ENCODE measurements at regions not wholly inside any gene's neighbourhood (a gene's known extent, or its start where the extent isn't known, plus 50 kb on each side); places are given as distances from the start of the nearest gene placed in this dataset.

GRCh38 chr11:70615036-70615875, 216.9 kb downstream of the CTTN start:
- TF ChIP-seq CTCF (IDR thresholded peaks at IDR 0.05) (no peak), PBX3 (IDR thresholded peaks at IDR 0.05) (no peak), EP300 (IDR thresholded peaks at IDR 0.05; ENCODE audit: borderline replicate concordance in 1 of 2, low read depth in 1 of 2, low read length in 1 of 2) (no peak), RAD21 (IDR thresholded peaks at IDR 0.05; ENCODE audit: low read length) (no peak), MXI1 (IDR thresholded peaks at IDR 0.05; ENCODE audit: low read depth, low read length) (no peak), RCOR1 (IDR thresholded peaks at IDR 0.05; ENCODE audit: low read length) (no peak), REST (IDR thresholded peaks at IDR 0.05; ENCODE audit: low read depth, low read length) (no peak), SIN3A (IDR thresholded peaks at IDR 0.05; ENCODE audit: borderline replicate concordance, low read depth, low read length) (no peak), RFX5 (IDR thresholded peaks at IDR 0.05; ENCODE audit: low read length) (no peak), MEF2A (IDR thresholded peaks at IDR 0.05; ENCODE audit: borderline replicate concordance, low read depth) (no peak), MAX (IDR thresholded peaks at IDR 0.05; ENCODE audit: low read depth) (no peak)

Data from SK-N-SH (cell line).